HepG2 (cell line): ENCODE measurements at regions not wholly inside any gene's neighbourhood (a gene's known extent, or its start where the extent isn't known, plus 50 kb on each side); places are given as distances from the start of the nearest gene placed in this dataset.

Experiments
- ATAC-seq: fragments of 200-7000 bp; cut with Tn5 transposase; 3 replicates; pipeline ENCODE4 v1.9.1; 2020; ENCODE audit warnings: mild to moderate bottlenecking, moderate library complexity
- BruUV-seq: library from RNA; stranded (reverse); fragments of 400-500 nt; replicated peaks from 2 replicates; lab custom pipeline; 2021; lab: Mats Ljungman, UMichigan
- CTCF ChIA-PET: fragments of 300-600 bp; formaldehyde crosslinking; extraction: SDS; loops from one replicate; lab custom pipeline; 2021; ENCODE audit warnings: low total read pairs, inconsistent platforms, low intra/inter-chr PET ratio; lab: Yijun Ruan, JAX
- POLR2A ChIA-PET: fragments of 350-600 bp; sonication (Branson Sonifier 250); formaldehyde crosslinking; loops from one replicate; lab custom pipeline; 2020; ENCODE audit warnings: antibody characterized with exemption, inconsistent platforms; lab: Yijun Ruan, JAX
- DNase-seq: peaks from one replicate; pipeline ENCODE4 v3.0.0-alpha.2; 2015; ENCODE audit warnings: low spot score
- FAIRE-seq: peaks from 3 replicates; lab custom pipeline; 2011; peaks lifted over from hg19 to GRCh38; lab: Jason Lieb, UNC
- H2AFZ ChIP-seq: one replicate; pipeline ENCODE4 v1.6.1; 2011; ENCODE audit warnings: low read length, inconsistent platforms
- H3K27ac ChIP-seq: fragments of 300-600 bp; 3 replicates; pipeline ENCODE4 v1.8.0; 2011; ENCODE audit warnings: mixed run types, mild to moderate bottlenecking, mixed read lengths, low read length, inconsistent platforms; ENCODE audit not compliant: insufficient read depth; ENCODE audit errors: extremely low read length
- H3K27me3 ChIP-seq, 2 experiments: fragments of 200-600 bp in 1 of 2; 2 replicates in 1 of 2; 3 replicates in 1 of 2; pipeline versions ENCODE4 v1.6.0 to v1.8.0; 2011; ENCODE audit warnings: low read length in 2 of 2, mild to moderate bottlenecking in 2 of 2, moderate library complexity in 2 of 2, inconsistent platforms in 1 of 2; ENCODE audit not compliant: insufficient read depth in 2 of 2, control insufficient read depth in 1 of 2
- H3K36me3 ChIP-seq, 2 experiments: fragments of 200-600 bp in 1 of 2; replicated peaks in 1 of 2; 2 replicates in 1 of 2; 3 replicates in 1 of 2; pipeline versions ENCODE4 v1.5.1 to v1.8.0; 2011; ENCODE audit warnings: low read length in 2 of 2, inconsistent platforms in 1 of 2; ENCODE audit not compliant: insufficient read depth in 2 of 2, control insufficient read depth in 1 of 2
- H3K4me1 ChIP-seq: 2 replicates; pipeline ENCODE4 v1.5.1; 2012; ENCODE audit warnings: low read length, inconsistent platforms; ENCODE audit not compliant: insufficient read depth
- H3K4me2 ChIP-seq: 2 replicates; pipeline ENCODE4 v1.6.0; 2011; ENCODE audit warnings: low read depth, low read length, inconsistent platforms
- H3K4me3 ChIP-seq, 3 experiments: fragments of 200-600 bp in 1 of 3; sonication (generic), shearing (Covaris generic) in 1 of 3; replicated peaks in 1 of 3; 2 replicates each; pipeline ENCODE4 v1.5.1; 2011 to 2016; ENCODE audit warnings: low read length in 3 of 3, inconsistent platforms in 2 of 3, low read depth in 2 of 3, mild to moderate bottlenecking in 2 of 3, control low read depth in 1 of 3, mixed read lengths in 1 of 3; ENCODE audit not compliant: insufficient read depth in 1 of 3
- H3K79me2 ChIP-seq: one replicate; pipeline ENCODE4 v1.6.1; 2011; ENCODE audit warnings: low read length, inconsistent platforms; ENCODE audit not compliant: insufficient read depth
- H3K9ac ChIP-seq: 2 replicates; pipeline ENCODE4 v1.6.0; 2011; ENCODE audit warnings: mild to moderate bottlenecking, low read depth, low read length, inconsistent platforms; ENCODE audit not compliant: insufficient read depth
- H3K9me3 ChIP-seq: 2 replicates; pipeline ENCODE4 v1.5.1; 2012; ENCODE audit warnings: mild to moderate bottlenecking, low read length
- H4K20me1 ChIP-seq: 2 replicates; pipeline ENCODE4 v1.6.0; 2011; ENCODE audit warnings: inconsistent platforms, mild to moderate bottlenecking, low read length, moderate library complexity; ENCODE audit not compliant: insufficient read depth
- GABPA ChIP-seq, 2 experiments: IDR thresholded peaks; 2 replicates each; pipeline ENCODE4 v1.6.1; 2011 to 2016; ENCODE audit warnings: low read depth in 2 of 2, low read length in 1 of 2, missing biosample characterization in 1 of 2, missing genetic modification characterization in 1 of 2
- MAFK ChIP-seq, 2 experiments: IDR thresholded peaks in 1 of 2; conservative IDR thresholded peaks in 1 of 2; 2 replicates each; pipeline ENCODE4 v1.6.1; 2011; ENCODE audit warnings: improper control_type of control experiment in 2 of 2, low read length in 2 of 2
- PHF8 ChIP-seq: sonication (generic); formaldehyde crosslinking; IDR thresholded peaks from 2 replicates; pipeline ENCODE4 v1.5.0; 2020; ENCODE audit warnings: missing genetic modification reagents
- ZFP62 ChIP-seq: sonication (generic); formaldehyde crosslinking; IDR thresholded peaks from 2 replicates; pipeline ENCODE4 v1.4.0; 2020; ENCODE audit warnings: missing genetic modification reagents
- ZNF274 ChIP-seq: sonication (generic); formaldehyde crosslinking; IDR thresholded peaks from 2 replicates; pipeline ENCODE4 v1.5.1; 2020; ENCODE audit warnings: mild to moderate bottlenecking, missing genetic modification reagents
- ZNF451 ChIP-seq: sonication (generic); formaldehyde crosslinking; IDR thresholded peaks from 2 replicates; pipeline ENCODE4 v1.5.0; 2020; ENCODE audit warnings: mild to moderate bottlenecking, missing genetic modification reagents
- WGBS: methylation state at CpG from one replicate; pipeline ENCODE4 v1.1.6; 2017; ENCODE audit warnings: low lambda C conversion rate; 5-methylcytosine and 5-hydroxymethylcytosine counted together
- in situ Hi-C: cut with HindIII; loops from 2 replicates; pipeline ENCODE4 v1.10.0; 2017; ENCODE audit warnings: low pct_unique_long_range_greater_than_20kb; ENCODE audit not compliant: extremely low pct_ligation_motif_present
- intact Hi-C: fragments of 100-400 bp; cut with micrococcal nuclease; formaldehyde crosslinking; loops from one replicate; pipeline ENCODE4 v1.10.0; 2022; ENCODE audit not compliant: unreplicated experiment
- TF ChIP-seq, protein P1 (sequence below): sonication (generic); formaldehyde crosslinking; IDR thresholded peaks from 2 replicates; pipeline ENCODE4 v1.8.0; 2022; ENCODE audit warnings: low read depth, missing genetic modification reagents
- TF ChIP-seq, protein P2 (sequence below): sonication (generic); formaldehyde crosslinking; IDR thresholded peaks from 2 replicates; pipeline ENCODE4 v1.4.0; 2020; ENCODE audit warnings: mild to moderate bottlenecking, missing genetic modification reagents
- TF ChIP-seq, protein P3 (sequence below): IDR thresholded peaks from 2 replicates; pipeline ENCODE4 v1.6.1; 2016; ENCODE audit warnings: missing genetic modification reagents, missing compliant biosample characterization
- TF ChIP-seq, protein P4 (sequence below): sonication (generic); formaldehyde crosslinking; IDR thresholded peaks from 2 replicates; pipeline ENCODE4 v1.4.0; 2020; ENCODE audit warnings: missing genetic modification reagents, borderline replicate concordance
- TF ChIP-seq, protein P5 (sequence below): sonication (generic); formaldehyde crosslinking; IDR thresholded peaks from 2 replicates; pipeline ENCODE4 v1.4.0; 2020; ENCODE audit warnings: missing genetic modification reagents

DNA sequence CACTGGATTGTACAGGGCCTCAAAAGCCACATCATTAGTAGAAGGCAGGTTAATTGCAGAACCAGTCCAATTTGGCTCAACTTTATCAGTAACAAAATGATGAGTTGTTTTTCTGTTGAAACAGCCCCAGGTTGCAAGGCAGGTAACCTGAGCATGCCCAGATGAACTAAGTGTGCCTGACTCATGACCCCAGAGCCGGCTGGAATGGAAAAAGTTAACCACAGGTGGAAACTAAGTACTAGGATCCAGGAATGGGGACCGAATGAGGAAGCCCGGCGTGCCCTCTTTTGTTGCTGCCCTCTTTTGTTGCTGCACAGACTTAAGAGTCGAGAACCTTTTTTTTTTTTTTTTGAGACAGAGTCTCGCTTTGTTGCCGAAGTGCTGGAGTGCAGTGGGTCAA, 79.5 kb upstream of the YWHAQ start:
- ChIA-PET CTCF (no interaction called here), POLR2A (no interaction called here)
- FAIRE-seq (no peak), DNase-seq (no peak), ATAC-seq (no peak)
- H3K9me3 ChIP-seq, result no peaks in the 10 kb centered on the region
- no peaks in the 10 kb centered on the region for H4K20me1 ChIP-seq
- H3K4me1 ChIP-seq, result peaks cover 20% of the 10 kb centered on the region
- H3K79me2 ChIP-seq, result no peaks in the 10 kb centered on the region
- H2AFZ ChIP-seq, result no peak overlapping the region
- H3K27me3 ChIP-seq, result peaks cover 2 to 22% of the 10 kb centered on the region in 2 experiments; a peak in 3 of 5 replicates
- intact Hi-C loops, result no loop called here
- 50% methylated on average over 7 of the region's 7 CpGs for WGBS
- H3K4me2 ChIP-seq, result no peak overlapping the region
- BruUV-seq, result no TSS peak
- no peak overlapping the region for H3K27ac ChIP-seq
- H3K4me3 ChIP-seq, result no peak overlapping the region
- in situ Hi-C loops, result no loop called here
- H3K36me3 ChIP-seq, result no peaks in the 10 kb centered on the region
- H3K9ac ChIP-seq, result no peak overlapping the region
- TF ChIP-seq, protein P1, sequence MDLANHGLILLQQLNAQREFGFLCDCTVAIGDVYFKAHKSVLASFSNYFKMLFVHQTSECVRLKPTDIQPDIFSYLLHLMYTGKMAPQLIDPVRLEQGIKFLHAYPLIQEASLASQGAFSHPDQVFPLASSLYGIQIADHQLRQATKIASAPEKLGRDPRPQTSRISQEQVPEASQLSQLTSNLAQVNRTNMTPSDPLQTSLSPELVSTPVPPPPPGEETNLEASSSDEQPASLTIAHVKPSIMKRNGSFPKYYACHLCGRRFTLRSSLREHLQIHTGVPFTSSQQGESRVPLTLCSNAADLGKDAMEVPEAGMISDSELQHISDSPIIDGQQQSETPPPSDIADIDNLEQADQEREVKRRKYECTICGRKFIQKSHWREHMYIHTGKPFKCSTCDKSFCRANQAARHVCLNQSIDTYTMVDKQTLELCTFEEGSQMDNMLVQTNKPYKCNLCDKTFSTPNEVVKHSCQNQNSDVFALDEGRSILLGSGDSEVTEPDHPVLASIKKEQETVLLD (CRISPR knock-in tag), result no peak
- no peak for TF ChIP-seq GABPA (IDR thresholded peaks at IDR 0.05; ENCODE audit: low read depth, low read length)
- TF ChIP-seq GABPA (CRISPR knock-in tag; IDR thresholded peaks at IDR 0.05; ENCODE audit: low read depth), result no peak
- no peak for TF ChIP-seq ZNF274
- TF ChIP-seq, protein P2, sequence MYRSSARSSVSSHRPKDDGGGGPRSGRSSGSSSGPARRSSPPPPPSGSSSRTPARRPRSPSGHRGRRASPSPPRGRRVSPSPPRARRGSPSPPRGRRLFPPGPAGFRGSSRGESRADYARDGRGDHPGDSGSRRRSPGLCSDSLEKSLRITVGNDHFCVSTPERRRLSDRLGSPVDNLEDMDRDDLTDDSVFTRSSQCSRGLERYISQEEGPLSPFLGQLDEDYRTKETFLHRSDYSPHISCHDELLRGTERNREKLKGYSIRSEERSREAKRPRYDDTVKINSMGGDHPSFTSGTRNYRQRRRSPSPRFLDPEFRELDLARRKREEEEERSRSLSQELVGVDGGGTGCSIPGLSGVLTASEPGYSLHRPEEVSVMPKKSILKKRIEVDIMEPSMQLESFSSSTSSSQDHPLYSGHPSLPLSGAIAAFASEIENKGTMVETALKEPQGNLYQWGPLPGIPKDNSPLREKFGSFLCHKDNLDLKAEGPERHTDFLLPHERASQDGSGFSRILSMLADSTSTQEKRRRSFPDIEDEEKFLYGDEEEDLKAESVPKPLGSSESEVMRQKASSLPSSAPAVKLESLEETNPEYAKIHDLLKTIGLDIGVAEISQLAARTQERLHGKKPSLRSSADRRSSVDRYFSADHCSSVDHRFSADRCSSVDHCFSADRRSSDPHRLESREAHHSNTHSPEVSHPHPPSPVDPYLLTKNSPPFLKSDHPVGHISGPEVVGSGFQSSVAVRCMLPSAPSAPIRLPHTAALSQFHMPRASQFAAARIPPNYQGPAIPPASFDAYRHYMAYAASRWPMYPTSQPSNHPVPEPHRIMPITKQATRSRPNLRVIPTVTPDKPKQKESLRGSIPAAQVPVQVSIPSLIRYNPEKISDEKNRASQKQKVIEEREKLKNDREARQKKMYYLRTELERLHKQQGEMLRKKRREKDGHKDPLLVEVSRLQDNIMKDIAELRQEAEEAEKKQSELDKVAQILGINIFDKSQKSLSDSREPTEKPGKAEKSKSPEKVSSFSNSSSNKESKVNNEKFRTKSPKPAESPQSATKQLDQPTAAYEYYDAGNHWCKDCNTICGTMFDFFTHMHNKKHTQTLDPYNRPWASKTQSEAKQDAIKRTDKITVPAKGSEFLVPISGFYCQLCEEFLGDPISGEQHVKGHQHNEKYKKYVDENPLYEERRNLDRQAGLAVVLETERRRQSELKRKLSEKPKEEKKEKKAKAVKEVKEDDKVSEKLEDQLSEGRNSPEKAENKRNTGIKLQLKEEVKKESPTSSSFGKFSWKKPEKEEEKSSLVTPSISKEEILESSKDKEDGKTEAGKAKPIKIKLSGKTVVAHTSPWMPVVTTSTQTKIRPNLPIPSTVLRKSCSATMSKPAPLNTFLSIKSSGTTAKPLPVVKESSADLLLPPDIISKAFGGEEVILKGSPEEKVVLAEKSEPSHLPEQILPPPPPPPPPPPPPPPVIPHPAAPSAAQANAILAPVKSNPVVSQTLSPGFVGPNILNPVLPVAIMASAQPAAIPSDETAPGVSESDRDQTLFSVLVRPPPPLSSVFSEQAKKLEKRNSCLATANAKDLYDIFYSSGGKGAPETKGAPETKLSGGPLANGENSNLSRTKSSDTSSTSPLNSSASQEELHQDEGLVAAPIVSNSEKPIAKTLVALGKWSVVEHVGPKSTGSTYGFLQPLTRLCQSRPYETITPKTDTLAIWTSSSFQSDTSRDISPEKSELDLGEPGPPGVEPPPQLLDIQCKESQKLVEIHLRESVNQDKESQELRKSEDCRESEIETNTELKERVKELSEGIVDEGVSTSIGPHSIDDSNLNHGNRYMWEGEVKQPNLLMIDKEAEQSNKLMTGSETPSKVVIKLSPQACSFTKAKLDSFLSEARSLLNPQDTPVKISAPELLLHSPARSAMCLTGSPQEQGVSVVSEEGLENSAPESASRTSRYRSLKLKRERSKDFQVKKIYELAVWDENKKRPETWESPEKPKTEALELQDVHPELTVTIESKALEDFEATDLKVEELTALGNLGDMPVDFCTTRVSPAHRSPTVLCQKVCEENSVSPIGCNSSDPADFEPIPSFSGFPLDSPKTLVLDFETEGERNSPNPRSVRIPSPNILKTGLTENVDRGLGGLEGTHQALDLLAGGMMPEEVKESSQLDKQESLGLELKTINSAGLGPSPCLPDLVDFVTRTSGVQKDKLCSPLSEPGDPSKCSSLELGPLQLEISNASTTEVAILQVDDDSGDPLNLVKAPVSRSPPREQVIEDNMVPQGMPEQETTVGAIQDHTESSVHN (CRISPR knock-in tag), result no peak
- TF ChIP-seq MAFK (conservative IDR thresholded peaks at IDR 0.05 in 1 of 2, IDR thresholded peaks at IDR 0.05 in 1 of 2; ENCODE audit: low read length in 2 of 2), result no peak
- TF ChIP-seq, protein P3, sequence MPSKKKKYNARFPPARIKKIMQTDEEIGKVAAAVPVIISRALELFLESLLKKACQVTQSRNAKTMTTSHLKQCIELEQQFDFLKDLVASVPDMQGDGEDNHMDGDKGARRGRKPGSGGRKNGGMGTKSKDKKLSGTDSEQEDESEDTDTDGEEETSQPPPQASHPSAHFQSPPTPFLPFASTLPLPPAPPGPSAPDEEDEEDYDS (CRISPR knock-in tag), result no peak
- TF ChIP-seq ZFP62 (CRISPR knock-in tag), result no peak
- TF ChIP-seq, protein P4, sequence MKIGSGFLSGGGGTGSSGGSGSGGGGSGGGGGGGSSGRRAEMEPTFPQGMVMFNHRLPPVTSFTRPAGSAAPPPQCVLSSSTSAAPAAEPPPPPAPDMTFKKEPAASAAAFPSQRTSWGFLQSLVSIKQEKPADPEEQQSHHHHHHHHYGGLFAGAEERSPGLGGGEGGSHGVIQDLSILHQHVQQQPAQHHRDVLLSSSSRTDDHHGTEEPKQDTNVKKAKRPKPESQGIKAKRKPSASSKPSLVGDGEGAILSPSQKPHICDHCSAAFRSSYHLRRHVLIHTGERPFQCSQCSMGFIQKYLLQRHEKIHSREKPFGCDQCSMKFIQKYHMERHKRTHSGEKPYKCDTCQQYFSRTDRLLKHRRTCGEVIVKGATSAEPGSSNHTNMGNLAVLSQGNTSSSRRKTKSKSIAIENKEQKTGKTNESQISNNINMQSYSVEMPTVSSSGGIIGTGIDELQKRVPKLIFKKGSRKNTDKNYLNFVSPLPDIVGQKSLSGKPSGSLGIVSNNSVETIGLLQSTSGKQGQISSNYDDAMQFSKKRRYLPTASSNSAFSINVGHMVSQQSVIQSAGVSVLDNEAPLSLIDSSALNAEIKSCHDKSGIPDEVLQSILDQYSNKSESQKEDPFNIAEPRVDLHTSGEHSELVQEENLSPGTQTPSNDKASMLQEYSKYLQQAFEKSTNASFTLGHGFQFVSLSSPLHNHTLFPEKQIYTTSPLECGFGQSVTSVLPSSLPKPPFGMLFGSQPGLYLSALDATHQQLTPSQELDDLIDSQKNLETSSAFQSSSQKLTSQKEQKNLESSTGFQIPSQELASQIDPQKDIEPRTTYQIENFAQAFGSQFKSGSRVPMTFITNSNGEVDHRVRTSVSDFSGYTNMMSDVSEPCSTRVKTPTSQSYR (CRISPR knock-in tag), result no peak
- no peak for TF ChIP-seq PHF8 (CRISPR knock-in tag)
- TF ChIP-seq, protein P5, sequence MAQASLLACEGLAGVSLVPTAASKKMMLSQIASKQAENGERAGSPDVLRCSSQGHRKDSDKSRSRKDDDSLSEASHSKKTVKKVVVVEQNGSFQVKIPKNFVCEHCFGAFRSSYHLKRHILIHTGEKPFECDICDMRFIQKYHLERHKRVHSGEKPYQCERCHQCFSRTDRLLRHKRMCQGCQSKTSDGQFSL (CRISPR knock-in tag), result no peak
- no peak for TF ChIP-seq ZNF451
